Astrocyte of the hippocampus (primary cell): ENCODE measurements at regions not wholly inside any gene's neighbourhood (a gene's known extent, or its start where the extent isn't known, plus 50 kb on each side); places are given as distances from the start of the nearest gene placed in this dataset.
"Not testable (repeated sequence)": the region's sequence is repeated elsewhere in the genome, so short reads cannot be mapped to it uniquely, and the experiment has no call there.

ENCODE experiments used
- DNase-seq: peaks from one replicate; pipeline ENCODE4 v3.0.0; 2011; ENCODE audit warnings: low read depth, low spot score

- no peak for DNase-seq
Measured at GRCh38 chr9:16052757-16053530, 500.1 kb downstream of the CCDC171 start.

- no peak for DNase-seq
Measured at GRCh38 chr9:16057541-16057940, 504.7 kb downstream of the CCDC171 start.

- peak; percentile 61 for DNase-seq
Measured at GRCh38 chr9:16058131-16058549, 505.3 kb downstream of the CCDC171 start.

GRCh38 chr9:16060436-16061129 lies 507.7 kb downstream of the CCDC171 start:
- no peak for DNase-seq

GRCh38 chr9:16062542-16063240 lies 509.8 kb downstream of the CCDC171 start:
- DNase-seq, result peak; percentile 88

GRCh38 chr9:16063241-16063591 lies 510.4 kb downstream of the CCDC171 start:
- DNase-seq, result no peak

- no peak for DNase-seq
Measured at GRCh38 chr9:16064771-16065170, 511.9 kb downstream of the CCDC171 start.

- not testable (repeated sequence) for DNase-seq
Measured at GRCh38 chr9:16066201-16066600, 513.4 kb downstream of the CCDC171 start.

GRCh38 chr9:16068476-16068875 lies 515.6 kb downstream of the CCDC171 start:
- DNase-seq, result no peak

- DNase-seq, result no peak
Measured at GRCh38 chr9:16069249-16069648, 516.4 kb downstream of the CCDC171 start.

GRCh38 chr9:16069671-16070454 lies 517.0 kb downstream of the CCDC171 start:
- DNase-seq, result peak; percentile 82

- no peak for DNase-seq
Measured at GRCh38 chr9:16070455-16071145, 517.8 kb downstream of the CCDC171 start.

- no peak for DNase-seq
Measured at GRCh38 chr9:16071400-16071799, 518.6 kb downstream of the CCDC171 start.

GRCh38 chr9:16074963-16075362 lies 522.1 kb downstream of the CCDC171 start:
- no peak for DNase-seq

- DNase-seq, result no peak
Measured at GRCh38 chr9:16075696-16076095, 522.9 kb downstream of the CCDC171 start.

GRCh38 chr9:16076511-16076910 lies 523.7 kb downstream of the CCDC171 start:
- no peak for DNase-seq

- DNase-seq, result no peak
Measured at GRCh38 chr9:16082796-16083195, 530.0 kb downstream of the CCDC171 start.

GRCh38 chr9:16085167-16085726 lies 532.4 kb downstream of the CCDC171 start:
- no peak for DNase-seq

- DNase-seq, result no peak
Measured at GRCh38 chr9:16090907-16091629, 538.2 kb downstream of the CCDC171 start.
